Hepatic stellate cell (primary cell): ENCODE measurements at regions not wholly inside any gene's neighbourhood (a gene's known extent, or its start where the extent isn't known, plus 50 kb on each side); places are given as distances from the start of the nearest gene placed in this dataset.

Experiments used
- DNase-seq: peaks from one replicate; pipeline ENCODE4 v3.0.0; 2011; ENCODE audit warnings: low spot score

DNA sequence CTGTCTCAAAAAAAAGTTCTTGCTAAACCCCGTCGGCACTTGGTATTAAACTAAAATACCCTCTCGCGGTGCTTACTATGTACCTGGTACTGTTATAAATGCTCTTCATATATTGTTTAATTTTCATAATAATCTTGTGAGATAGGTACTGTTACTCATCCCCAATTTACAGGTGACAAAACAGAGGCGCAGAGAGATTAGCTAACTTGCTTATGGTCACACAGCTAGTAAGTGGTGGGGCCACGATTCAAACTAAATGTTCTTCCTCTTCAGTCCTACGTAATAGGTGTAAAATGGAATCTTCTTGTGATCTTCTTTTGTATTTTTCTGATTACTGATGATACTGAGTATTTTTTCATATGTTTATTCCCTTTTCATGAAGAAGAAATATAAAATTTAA lies 51.3 kb downstream of the TET3 start:
- no peak for DNase-seq

DNA sequence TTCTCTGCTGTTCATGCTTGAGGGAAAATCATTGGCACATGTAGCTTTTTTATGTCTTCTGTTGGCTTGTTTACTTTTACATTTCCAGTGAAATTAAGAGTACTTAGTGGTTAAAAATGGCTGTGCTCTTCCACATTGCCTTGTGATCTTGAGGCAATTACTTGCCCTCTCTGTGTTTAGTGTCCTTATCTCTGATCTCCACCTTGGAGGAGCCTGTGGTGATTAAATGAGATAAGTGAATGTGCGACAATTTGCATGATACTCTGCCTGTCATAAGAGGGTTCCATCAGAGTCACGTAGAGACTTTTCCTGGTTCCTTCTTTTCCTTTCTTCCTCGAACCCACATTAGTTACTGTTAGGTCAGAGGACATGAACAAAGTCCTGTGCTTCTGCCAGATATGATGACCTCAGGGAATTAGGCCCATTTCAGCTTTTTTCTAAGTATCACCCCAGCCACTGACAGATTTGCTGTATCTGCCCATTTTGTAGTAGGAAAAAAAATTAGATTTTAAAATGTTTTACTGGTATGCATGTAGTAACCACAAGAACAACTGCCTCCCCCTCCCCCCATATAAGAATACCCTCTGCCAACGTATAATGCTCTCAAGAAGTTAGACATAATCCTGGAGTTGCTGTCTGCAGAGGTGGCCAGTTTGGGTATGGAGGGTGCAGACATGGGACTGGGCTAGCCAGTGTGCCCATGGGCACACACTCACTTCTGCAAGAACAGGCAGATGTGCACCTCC lies 51.9 kb downstream of the TET3 start:
- no peak for DNase-seq

DNA sequence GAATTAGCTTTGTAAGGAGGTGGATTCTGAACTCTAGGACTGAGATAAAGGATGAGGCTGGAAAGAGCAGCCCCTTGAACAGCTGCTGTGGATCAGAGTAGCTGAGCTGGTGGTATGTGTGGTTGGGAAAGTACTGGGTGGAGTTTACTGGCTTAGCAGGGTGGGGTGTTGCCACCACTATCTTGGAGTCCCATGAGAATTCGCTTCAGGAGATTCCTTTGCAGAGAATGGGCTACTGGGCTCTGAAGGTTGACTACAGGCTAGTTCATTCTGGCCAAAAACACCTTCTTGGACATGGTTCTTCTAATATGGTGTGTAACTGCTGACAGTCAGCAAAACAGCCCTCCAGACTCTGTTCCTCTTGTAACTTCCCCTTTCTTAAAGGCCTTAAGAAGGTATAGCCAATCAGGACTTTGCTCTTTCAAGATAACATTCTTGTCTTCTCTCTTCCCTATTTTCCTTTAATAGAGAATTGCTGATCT lies 52.7 kb downstream of the TET3 start:
- peak; percentile 79 for DNase-seq

DNA sequence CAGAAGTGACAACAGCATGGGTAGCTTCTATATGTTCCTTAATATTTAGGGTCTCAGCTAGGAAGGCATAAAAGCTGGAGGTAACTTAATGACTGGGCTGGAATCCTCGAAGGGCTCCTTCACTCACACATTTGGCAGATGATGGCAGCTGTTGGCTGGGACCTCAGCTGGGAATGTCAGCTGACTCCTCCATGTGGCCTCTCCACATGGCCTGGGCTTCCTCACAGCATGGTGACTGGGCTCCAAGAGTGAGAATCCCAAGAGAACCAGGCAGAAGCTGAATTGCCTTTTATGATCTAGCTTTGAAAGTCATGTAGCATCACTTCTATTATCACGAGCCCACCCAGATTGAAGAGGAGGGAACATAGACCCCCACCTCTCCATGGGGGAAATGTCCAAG lies 54.9 kb downstream of the TET3 start:
- DNase-seq: no peak

DNA sequence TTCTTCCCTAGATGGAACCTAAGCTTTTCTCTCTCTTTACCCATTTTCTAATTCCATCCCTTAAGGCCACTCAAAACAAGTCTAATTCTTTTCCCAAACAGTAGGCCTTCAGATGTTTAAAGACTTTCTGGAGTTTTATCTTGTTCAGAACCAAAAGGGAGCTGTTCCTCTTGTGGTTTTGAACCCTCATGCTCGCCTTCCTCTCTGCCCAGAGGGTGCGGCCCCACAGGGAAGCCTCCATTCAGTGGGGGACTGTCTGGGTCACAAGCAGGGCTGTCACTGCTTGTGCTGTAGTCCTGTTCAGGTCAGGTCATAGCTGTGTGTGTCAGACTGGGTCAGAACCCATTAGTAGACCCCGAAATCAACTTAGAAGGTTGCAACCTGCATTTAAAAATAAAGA lies 56.5 kb downstream of the TET3 start:
- DNase-seq: no peak

DNA sequence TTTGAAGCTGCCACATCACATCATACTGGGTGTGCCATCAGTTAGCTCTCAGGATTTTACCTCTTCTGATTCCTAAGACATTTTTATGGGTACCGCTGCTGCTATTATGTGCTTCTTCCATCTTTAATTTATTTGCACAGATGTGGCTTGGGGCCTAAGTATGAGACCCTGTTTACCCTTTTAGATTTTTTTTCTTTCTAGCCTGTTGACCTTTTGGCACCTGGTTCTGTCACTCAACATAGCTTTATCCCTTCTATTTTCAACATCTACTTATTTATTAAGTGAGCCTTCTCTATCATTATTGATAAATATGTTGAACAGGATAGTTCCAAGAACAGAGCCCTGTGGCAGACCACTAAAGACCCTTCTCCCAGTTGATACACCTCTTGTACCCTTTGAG lies 57.0 kb downstream of the TET3 start:
- DNase-seq: no peak

DNA sequence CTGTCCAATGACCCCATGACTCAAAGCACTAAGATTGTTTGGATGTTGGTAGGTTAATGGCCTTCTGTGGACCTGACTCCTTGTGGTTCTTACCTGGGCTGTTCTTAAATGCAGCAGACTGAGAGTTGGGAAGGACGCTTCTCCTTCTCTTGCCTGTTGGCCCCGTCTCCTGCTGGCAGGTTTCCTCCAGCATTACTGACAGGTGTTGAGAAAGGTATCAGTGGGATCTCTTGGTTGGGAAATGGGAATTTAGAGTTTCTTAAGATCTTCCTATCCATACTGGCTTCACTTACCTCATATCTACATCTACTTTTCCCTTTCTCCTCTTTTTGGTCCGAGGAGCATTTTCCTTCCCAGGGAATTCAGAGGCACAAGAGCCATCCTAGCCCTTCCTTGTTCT lies 57.9 kb downstream of the TET3 start:
- DNase-seq: no peak

DNA sequence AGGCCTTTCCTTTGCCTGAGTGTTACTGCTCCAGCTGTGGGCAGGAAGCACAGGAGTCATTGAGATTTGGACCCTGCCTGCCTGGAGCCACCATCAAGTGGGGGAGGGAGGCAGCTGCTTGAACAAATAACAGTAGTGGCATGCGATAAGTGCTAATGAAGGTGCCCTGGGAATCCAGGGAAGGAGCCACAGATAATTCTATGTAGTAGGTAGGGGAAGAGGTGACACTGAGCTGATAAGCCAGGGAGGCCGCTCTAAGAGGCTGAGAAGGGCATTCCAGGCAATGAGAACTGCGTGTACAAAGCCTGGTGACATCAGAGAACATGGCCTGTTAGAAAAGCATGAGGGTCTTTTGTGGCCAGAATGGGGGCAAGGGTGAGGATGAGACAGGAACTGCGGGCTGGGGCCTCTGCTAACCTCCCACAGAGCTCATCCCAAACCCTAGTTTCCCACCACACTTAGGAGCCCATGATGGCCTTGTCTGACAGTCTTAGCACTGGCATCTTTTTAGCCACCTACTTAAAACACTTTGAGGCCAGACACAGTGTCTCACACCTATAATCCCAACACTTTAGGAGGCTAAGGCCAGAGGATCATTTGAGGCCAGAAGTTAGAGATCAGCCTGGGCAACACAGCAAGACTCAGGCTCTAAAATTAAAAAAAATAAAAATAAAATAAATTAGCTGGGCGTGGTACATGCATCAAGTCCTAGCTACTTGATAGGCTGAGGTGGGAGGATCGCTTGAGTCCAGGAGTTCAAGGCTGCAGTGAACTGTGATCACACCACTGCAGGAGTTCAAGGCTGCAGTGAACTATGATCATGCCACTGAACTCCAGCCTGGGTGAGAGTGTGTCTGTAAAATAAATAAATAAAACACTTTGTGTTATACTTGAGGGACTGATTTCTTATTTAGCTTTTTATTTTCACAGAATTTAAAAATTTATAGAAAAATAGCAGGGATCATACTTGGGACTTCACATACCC lies 58.9 kb downstream of the TET3 start:
- no peak for DNase-seq

DNA sequence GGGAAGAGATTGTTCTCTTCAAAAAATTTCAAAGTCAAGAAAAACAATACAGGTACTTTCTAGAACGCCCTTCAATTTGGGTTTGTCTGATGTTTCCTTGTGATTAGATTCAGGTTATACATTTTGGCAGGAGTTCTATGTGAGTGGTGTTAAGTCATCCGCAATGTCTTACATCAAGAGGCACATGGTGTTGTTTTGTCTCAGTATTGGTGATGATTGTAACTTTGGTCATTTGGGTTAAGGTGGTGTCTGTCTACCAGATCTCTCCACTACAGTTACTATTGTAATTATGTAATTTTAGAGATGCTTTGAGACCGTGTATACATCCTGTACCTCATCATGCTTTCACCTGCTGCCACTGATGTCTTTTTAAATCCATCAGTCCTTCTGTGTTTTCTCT lies 60.3 kb downstream of the TET3 start:
- no peak for DNase-seq

DNA sequence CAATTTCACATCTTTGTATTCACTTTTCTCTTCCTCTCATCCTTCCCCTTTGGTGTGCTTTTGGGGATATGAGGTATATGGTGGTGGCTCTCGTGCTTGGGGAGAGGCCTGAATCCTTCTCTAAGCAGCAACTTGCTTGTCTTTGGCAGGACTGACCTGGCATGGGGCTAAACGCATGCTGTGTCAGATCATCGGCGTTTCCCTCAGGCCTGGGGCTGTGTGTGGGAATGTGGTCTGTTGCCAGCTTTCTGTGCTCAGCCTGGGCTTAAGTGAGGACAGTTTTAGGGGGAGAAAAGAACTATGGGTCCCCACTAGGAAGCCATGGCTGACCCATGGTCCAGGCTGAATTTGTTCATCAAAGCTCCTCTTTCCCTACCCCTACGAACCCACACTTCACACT lies 60.7 kb downstream of the TET3 start:
- no peak for DNase-seq

DNA sequence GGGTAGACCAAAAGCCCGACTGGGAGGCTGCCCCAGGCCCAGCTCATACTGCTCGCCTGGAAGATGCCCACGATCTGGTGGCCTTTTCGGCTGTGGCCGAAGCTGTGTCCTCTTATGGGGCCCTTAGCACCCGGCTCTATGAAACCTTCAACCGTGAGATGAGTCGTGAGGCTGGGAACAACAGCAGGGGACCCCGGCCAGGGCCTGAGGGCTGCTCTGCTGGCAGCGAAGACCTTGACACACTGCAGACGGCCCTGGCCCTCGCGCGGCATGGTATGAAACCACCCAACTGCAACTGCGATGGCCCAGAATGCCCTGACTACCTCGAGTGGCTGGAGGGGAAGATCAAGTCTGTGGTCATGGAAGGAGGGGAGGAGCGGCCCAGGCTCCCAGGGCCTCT lies 61.7 kb downstream of the TET3 start:
- DNase-seq: no peak

DNA sequence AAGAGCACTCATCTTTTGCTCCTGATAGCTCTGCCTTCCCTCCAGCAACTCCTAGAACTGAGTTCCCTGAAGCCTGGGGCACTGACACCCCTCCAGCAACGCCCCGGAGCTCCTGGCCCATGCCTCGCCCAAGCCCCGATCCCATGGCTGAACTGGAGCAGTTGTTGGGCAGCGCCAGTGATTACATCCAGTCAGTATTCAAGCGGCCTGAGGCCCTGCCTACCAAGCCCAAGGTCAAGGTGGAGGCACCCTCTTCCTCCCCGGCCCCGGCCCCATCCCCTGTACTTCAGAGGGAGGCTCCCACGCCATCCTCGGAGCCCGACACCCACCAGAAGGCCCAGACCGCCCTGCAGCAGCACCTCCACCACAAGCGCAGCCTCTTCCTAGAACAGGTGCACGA lies 62.4 kb downstream of the TET3 start:
- no peak for DNase-seq

DNA sequence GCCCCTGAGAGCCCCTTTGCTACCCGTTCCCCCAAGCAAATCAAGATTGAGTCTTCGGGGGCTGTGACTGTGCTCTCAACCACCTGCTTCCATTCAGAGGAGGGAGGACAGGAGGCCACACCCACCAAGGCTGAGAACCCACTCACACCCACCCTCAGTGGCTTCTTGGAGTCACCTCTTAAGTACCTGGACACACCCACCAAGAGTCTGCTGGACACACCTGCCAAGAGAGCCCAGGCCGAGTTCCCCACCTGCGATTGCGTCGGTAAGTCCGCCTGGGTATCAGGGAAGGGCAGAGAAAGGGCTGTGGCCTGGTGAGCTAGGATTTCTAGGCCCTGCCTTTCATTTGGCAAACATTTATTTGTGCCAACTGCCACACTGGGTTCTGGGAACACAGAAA lies 63.4 kb downstream of the TET3 start:
- DNase-seq: no peak

DNA sequence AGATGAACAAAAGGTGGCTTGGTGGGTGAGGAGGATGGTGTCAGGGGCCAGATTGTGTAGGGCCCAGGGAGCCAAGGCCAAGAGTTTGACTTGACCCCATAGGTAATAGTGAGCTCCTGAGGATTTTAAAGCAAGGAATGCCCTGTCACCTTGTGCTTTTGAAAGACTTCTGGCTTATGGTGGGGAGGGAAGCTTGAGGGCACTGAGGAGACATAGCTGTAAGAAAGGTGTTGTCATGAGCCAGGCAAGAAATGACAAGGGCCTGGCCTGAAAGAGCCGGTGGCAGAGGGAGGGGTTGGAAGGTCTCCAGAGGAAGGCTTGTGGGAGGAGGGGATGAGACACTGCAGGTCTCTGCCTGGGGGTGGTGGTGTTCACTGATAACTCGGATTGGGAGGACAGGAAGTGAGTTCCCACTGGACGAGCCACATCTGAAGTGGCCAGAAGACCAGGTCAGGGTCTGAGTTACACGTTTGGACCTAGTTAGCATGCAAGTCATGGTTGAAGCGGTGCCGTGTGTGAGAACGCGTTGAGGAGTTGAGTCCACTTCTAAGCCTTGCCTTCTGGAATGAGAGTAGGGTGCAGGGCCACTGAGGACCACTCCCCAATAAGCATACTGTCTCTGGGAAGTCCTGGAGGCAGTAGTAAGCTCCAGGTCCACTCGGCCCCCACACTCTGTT lies 64.3 kb downstream of the TET3 start:
- no peak for DNase-seq

DNA sequence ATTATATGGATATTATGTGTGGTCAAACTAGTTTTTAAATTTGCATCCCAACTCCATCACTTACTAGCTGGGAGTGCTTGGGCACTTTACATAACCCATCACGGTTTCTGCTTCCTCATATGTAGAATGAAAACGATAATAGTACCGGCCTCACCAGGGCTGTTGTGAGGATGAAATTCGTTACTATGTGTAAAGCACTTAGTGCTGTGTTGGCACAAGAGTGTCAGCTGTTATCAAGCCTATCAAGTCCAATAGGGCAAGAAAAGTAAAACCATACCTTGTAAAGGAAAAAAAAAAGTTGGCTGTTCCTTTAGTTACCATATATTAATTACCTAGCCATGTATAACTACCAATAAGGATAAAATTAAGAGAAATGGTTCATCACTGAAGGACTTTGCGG lies 65.4 kb downstream of the TET3 start:
- DNase-seq: no peak

DNA sequence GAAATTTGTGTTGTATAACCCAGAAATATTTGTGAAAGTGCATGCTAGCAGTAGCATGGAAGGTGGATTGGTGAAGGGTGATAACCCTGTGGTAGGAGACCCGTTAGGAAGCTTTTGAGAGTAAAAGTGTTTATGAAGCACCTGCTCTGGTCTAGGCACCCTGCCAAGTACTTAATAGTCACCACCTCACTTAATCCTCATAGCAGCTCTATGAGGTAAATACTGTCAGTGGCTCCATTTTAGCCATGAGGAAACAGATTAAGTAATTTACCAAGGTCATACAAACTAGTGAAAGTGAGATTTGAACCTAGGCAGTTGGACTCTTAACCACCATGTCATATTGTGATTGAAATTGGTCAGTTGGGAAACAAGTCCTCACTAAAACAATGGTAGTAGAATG lies 66.8 kb downstream of the TET3 start:
- no peak for DNase-seq

DNA sequence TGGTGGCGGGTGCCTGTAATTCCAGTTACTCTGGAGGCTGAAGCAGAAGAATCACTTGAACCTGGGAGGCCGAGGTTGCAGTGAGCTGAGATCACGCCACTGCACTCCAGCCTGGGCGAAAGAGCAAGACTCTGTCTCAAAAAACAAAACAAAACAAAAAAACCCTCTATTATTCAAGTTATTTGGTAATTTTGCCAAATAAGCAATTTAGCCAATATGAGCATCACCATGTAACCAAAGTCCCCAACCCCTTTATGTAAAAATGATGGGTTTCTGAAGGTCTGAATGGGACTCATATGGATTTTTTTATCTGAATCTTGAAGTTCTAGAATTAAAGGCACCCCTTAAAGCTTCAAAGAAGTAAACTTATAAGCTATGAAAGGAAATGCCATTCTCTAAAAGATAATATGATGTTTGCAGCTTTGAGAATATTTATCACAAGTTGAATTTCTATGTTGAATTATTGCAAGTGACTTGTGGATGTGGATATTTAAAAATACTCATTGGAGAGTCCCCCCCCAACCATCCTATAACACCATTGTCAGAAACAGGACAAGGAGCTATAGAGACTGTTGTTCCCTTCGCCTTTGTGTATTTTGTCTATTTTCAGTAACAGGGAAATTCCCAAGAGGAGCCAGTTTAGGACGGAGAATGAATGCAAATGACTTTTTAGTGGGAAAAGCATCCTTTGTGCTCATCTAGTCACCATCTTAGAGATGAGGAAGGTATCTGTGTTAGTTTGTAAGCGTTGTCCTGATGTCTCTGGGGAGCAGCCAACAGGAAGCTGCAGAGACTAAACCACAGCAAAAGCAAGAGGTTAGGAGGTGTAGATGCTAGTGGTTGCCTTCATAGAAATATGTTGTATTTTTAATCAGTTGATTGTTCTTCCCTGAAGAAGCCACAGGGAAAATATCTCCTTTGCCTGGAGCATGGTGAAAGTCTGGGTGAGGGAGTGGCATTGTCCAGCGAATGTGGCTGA lies 68.3 kb downstream of the TET3 start:
- DNase-seq: no peak

DNA sequence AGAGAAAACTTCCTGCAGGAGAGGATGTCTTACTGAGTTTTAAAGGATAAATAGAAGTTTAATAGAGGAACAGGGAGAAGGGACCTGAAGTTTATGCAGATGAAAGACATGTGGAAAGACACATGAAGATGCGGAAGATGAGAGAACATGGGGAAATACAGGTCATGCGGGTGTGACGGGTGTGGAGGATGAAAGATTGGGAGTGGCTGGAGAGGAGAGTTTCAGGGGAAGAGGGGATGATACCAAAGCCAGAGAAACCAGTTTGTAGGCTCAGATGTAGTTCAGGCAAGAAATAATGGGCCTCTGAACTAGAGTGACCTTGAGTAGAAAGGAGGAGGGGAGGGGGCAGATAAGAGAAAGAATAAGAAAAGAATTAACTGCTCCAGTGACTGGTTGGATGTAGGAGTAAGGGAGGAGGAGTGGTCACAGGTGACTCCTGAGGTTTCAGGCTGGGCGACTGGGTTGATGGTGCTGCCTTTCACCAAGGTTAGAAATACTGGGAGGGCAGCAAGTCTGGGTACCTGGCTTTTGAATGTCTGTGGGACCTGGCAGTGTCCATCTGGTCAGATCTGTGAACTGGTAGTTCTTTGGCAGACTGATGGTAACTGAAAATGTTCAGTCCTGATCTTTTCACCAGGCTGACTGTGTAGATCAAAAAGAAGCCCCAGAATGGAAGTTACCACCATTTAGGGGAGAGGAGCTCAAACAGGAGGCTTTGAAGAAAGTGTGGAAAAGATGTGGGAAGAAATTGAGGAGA lies 69.4 kb downstream of the TET3 start:
- DNase-seq: no peak

DNA sequence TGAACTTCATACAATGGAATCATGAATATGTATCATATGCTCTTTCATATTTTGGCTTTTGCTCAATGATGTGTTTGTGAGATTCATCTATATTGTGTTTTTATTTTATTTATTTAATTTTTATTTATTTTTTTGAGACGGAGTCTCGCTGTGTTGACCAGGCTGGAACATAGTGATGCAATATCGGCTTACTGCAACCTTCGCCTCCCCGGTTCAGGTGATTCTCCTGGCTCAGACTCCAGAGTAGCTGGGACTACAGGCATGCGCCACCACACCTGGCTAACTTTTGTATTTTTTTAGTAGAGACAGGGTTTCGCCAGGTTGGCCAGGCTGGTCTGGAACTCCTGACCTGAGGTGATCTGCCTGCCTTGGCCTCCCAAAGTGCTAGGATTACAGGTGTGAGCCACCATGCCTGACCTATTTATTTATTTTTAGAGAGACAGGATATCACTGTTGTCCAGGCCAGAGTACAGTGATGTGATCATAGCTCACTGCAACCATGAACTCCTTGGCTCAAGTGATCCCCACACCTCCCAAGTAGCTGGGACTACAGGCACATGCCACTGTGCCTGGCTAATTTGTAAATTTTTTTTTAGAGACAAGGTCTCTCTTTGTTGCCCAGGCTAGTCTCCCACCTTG lies 74.5 kb downstream of the TET3 start:
- DNase-seq: no peak

DNA sequence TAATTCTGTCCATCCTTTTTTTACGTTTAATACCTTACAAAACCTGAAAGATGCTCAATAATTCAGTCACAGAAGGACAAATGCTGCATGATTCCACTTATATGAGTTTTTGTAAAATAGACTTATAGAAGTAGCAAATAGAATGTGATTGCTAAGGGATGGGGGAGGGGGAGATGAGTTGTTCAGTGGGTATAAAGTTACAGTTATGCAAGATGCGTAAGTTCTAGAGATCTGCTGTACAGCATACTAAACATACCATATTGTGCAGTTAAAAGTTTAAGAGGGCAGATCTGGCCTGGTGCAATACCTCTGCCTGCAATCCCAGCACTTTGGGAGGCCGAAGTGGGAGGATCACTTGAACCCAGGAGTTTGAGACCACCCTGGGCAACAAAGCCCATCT lies 78.8 kb downstream of the TET3 start:
- DNase-seq: no peak
